ENCODE measurements at regions not wholly inside any gene's neighbourhood (a gene's known extent, or its start where the extent isn't known, plus 50 kb on each side); places are given as distances from the start of the nearest gene placed in this dataset.

- DNase-seq (ENCODE audit: low spot score) = no peak
- in situ Hi-C loops (cut with MboI; ENCODE audit: low sequenced_read_pairs, unreplicated experiment) = no loop called here
- no peak for TF ChIP-seq CTCF (IDR thresholded peaks at IDR 0.05; ENCODE audit: borderline replicate concordance, control extremely low read depth, extremely low read depth, insufficient read depth, missing control alignments)
These were observed 385.7 kb upstream of the CITED2 start for GRCh38 chr6:139760128-139760527.

- no peak for TF ChIP-seq CTCF (IDR thresholded peaks at IDR 0.05; ENCODE audit: borderline replicate concordance, control extremely low read depth, extremely low read depth, insufficient read depth, missing control alignments)
- in situ Hi-C loops (cut with MboI; ENCODE audit: low sequenced_read_pairs, unreplicated experiment) = no loop called here
These were observed 384.6 kb upstream of the CITED2 start for GRCh38 chr6:139759086-139759485.

GRCh38 chr6:139758209-139758611 lies 383.8 kb upstream of the CITED2 start:
- TF ChIP-seq CTCF (IDR thresholded peaks at IDR 0.05; ENCODE audit: borderline replicate concordance, control extremely low read depth, extremely low read depth, insufficient read depth, missing control alignments) = no peak
- in situ Hi-C loops (cut with MboI; ENCODE audit: low sequenced_read_pairs, unreplicated experiment) = no loop called here
- DNase-seq (ENCODE audit: low spot score) = no peak

More at GRCh38 chr6:139759086-139759485, 384.6 kb upstream of the CITED2 start:
- DNase-seq (ENCODE audit: low spot score) = no peak

GRCh38 chr6:139757784-139758183 lies 383.3 kb upstream of the CITED2 start:
- DNase-seq (ENCODE audit: low spot score) = no peak
- in situ Hi-C loops (cut with MboI; ENCODE audit: low sequenced_read_pairs, unreplicated experiment) = no loop called here
- no peak for TF ChIP-seq CTCF (IDR thresholded peaks at IDR 0.05; ENCODE audit: borderline replicate concordance, control extremely low read depth, extremely low read depth, insufficient read depth, missing control alignments)

GRCh38 chr6:139756381-139756780 lies 381.9 kb upstream of the CITED2 start:
- no peak for DNase-seq (ENCODE audit: low spot score)
- TF ChIP-seq CTCF (IDR thresholded peaks at IDR 0.05; ENCODE audit: borderline replicate concordance, control extremely low read depth, extremely low read depth, insufficient read depth, missing control alignments) = no peak
- in situ Hi-C loops (cut with MboI; ENCODE audit: low sequenced_read_pairs, unreplicated experiment) = no loop called here

- in situ Hi-C loops (cut with MboI; ENCODE audit: low sequenced_read_pairs, unreplicated experiment) = no loop called here
- DNase-seq (ENCODE audit: low spot score) = no peak
- no peak for TF ChIP-seq CTCF (IDR thresholded peaks at IDR 0.05; ENCODE audit: borderline replicate concordance, control extremely low read depth, extremely low read depth, insufficient read depth, missing control alignments)
These were observed 380.7 kb upstream of the CITED2 start for GRCh38 chr6:139754898-139755775.
